ENCODE measurements at regions not wholly inside any gene's neighbourhood (a gene's known extent, or its start where the extent isn't known, plus 50 kb on each side); places are given as distances from the start of the nearest gene placed in this dataset.

DNA sequence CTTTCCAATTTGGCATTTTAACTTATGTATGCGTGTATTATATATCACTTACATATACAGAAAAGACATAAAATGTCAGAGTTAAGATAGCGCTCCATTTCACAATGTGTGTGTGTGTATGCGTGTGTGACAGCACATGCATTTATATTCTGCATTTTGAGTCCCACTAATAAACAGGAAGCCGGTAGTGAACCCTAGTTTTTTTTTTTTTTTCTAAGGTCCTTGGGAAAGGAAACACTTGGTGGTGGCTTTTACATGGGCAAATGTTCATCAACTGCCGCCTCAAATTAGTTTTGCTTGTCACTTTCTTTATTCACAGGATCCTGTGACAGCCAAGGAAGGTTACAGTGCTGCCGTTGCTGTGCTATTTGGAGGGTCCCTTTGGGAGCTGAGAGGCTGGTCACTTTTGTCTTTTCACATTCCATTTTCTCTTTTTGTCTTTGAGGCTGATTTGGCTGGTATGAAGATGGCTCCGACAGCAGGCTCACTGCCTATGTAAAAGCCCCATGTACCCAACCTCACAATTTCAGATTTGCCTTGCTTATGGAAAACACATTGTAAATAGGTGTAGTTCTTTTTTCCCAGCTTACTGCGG is 298.9 kb downstream of the CSNK1G3 start:
- no peak for TF ChIP-seq JUND (IDR thresholded peaks at IDR 0.05; ENCODE audit: low read depth)
- in situ Hi-C loops (cut with HindIII; ENCODE audit: low pct_unique_long_range_greater_than_20kb, low sequenced_read_pairs) = no loop called here
- no peak for DNase-seq (ENCODE audit: low read depth in 1 of 2, low spot score in 1 of 2)

DNA sequence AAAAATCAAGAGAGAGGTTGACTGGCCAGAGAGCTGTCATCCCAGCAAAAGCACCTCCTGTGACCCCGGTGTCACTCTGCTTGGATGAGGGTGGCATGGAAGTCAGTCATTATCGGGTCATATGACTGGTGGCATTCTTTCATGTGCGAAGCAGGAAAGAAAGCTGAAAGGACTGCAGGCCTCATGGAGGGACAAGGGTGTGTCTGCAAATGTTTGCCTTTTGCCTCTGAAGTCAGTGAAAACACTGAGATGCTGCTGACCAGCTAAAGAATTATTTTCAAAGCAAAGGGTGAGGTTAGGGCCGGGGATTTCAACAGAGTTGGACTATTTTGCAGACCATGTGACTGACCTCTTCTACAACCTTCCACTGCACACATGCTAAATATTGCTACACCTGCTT is 298.3 kb downstream of the CSNK1G3 start:
- in situ Hi-C loops (cut with HindIII; ENCODE audit: low pct_unique_long_range_greater_than_20kb, low sequenced_read_pairs) = no loop called here
- no peak for TF ChIP-seq JUND (IDR thresholded peaks at IDR 0.05; ENCODE audit: low read depth)
- DNase-seq (ENCODE audit: low read depth in 1 of 2, low spot score in 1 of 2) = no peak

DNA sequence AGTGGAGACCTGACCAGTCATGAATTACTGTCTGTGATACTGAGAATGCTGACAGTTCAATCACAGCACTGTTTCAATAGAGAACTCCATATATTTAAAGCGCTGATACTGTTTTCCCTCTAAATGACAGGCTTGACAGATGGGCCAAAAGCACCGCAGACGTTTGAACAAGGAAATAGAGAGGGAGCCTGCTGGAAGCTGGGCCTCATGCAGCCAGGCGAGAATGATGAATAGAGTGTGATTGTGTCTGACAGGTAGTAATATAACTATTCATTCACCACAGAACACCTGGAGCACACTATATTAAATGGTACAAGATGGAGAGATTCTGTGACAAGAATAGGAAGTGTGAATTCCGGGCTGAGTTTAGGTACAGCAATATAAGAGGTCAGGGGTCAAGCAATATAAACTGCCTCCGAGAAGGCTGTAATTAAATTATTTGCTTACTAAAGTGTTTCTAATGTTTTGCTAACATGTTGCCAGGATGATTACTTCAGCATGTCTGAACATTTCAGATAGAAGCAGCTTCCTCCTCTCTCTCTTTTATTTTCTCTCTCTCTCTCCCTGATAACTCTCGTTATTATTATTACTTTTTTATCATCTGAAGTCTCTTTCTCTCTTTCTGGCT is 297.7 kb downstream of the CSNK1G3 start:
- no peak for DNase-seq (ENCODE audit: low read depth in 1 of 2, low spot score in 1 of 2)
- TF ChIP-seq JUND (IDR thresholded peaks at IDR 0.05; ENCODE audit: low read depth) = no peak
- in situ Hi-C loops (cut with HindIII; ENCODE audit: low pct_unique_long_range_greater_than_20kb, low sequenced_read_pairs) = no loop called here

- in situ Hi-C loops (cut with HindIII; ENCODE audit: low pct_unique_long_range_greater_than_20kb, low sequenced_read_pairs) = no loop called here
- DNase-seq (ENCODE audit: low read depth in 1 of 2, low spot score in 1 of 2) = no peak
- TF ChIP-seq JUND (IDR thresholded peaks at IDR 0.05; ENCODE audit: low read depth) = no peak
Measured at GRCh38 chr5:123808461-123809380, 296.7 kb downstream of the CSNK1G3 start.

DNA sequence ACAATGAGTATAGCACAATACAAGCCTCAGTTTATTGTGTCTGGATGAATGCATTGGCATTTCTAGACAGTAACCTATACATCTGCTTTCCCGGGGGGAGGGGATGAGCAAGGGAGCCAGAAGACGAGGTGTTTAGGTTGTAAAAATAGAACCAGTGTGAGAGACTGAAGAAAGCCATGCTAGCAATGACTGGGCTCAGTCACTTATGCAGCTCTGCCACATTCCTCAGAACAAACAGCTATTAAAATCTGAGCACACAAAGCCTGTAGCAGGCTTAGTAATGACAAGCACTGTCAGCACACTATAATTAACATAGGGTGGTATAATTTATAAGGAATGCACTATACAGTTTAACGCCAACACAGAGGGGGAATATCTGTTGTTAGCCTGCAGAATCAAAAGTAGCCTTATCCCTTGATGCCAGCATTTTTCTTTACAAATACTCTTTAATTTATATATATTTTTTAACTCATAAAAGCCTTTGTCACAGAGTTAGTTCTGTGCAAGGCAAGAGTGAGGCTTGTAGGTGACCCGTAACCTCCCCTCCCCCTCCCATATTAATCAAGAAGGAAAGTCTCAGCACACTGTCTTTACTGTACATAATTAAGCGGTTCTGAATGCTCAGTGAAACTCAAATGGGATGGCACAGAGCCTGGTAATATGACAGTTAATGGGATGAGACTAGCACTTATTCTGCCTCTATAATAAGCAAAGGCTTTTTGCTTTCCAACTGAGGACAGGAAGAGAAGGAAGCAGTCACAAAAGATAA is 295.4 kb downstream of the CSNK1G3 start:
- TF ChIP-seq JUND (IDR thresholded peaks at IDR 0.05; ENCODE audit: low read depth) = peak; percentile 32; the same call in 1 of the 2 replicates
- peak; percentile 37 to 85 for DNase-seq (ENCODE audit: low read depth in 1 of 2, low spot score in 1 of 2)
- in situ Hi-C loops (cut with HindIII; ENCODE audit: low pct_unique_long_range_greater_than_20kb, low sequenced_read_pairs) = no loop called here

- in situ Hi-C loops (cut with HindIII; ENCODE audit: low pct_unique_long_range_greater_than_20kb, low sequenced_read_pairs) = no loop called here
- no peak for TF ChIP-seq JUND (IDR thresholded peaks at IDR 0.05; ENCODE audit: low read depth)
- no peak for DNase-seq (ENCODE audit: low read depth in 1 of 2, low spot score in 1 of 2)
Measured at GRCh38 chr5:123806644-123807043, 294.7 kb downstream of the CSNK1G3 start.

DNA sequence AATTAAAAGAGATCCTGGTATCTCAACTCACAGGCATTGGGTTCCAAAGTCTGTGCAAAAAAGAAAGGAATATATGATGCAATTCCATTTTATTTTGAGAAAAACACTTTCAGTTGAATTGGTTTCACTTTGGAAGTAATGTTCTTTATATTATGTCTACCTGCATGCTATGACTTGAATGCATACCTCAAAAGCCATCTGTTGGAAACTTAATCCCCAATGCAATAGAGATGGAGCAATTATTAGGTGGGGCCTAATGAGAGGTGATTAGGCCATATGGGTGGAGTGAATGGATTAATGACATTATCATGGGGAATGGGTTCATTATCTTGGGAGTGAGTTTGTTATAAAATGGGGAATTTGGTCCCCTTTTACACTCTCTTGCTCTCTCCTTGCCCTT is 293.3 kb downstream of the CSNK1G3 start:
- no peak for DNase-seq (ENCODE audit: low read depth in 1 of 2, low spot score in 1 of 2)
- TF ChIP-seq JUND (IDR thresholded peaks at IDR 0.05; ENCODE audit: low read depth) = no peak
- in situ Hi-C loops (cut with HindIII; ENCODE audit: low pct_unique_long_range_greater_than_20kb, low sequenced_read_pairs) = no loop called here

GRCh38 chr5:123803359-123803758 is 291.4 kb downstream of the CSNK1G3 start:
- in situ Hi-C loops (cut with HindIII; ENCODE audit: low pct_unique_long_range_greater_than_20kb, low sequenced_read_pairs) = no loop called here
- TF ChIP-seq JUND (IDR thresholded peaks at IDR 0.05; ENCODE audit: low read depth) = no peak

DNA sequence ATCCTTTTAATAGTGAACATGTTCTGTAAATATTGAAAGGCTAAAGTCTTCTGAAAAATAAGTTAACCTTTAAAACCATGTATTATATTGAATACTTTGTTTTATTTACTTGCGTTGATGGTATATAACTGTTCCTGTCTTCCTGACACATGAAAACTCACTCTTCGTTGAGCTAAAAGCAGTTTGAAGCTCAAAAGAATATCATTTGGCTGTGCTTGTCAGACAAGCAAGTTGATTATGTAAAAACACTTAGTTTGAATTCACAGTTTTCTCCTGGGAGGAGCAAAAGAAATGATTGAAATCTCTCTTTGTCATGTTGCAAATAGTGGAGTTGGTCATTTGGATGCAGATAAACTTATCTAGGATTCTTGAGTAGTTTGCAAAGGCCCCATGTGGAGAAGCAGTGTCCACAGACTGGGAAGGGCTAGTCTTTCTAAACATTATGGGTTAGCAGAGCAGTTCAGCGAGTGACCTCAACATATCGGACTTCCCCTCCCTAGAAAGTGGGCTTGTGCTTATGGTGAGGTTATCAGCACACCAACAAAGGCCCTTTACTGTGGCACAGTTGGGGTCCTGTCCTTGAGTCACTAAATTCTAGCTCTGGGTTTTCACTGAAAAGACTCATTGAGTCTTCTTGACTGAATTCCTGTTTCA is 290.4 kb downstream of the CSNK1G3 start:
- in situ Hi-C loops (cut with HindIII; ENCODE audit: low pct_unique_long_range_greater_than_20kb, low sequenced_read_pairs) = no loop called here
- no peak for TF ChIP-seq JUND (IDR thresholded peaks at IDR 0.05; ENCODE audit: low read depth)
- DNase-seq (ENCODE audit: low read depth in 1 of 2, low spot score in 1 of 2) = no peak

More at GRCh38 chr5:123803359-123803758, 291.4 kb downstream of the CSNK1G3 start:
- DNase-seq (ENCODE audit: low read depth in 1 of 2, low spot score in 1 of 2) = no peak

DNA sequence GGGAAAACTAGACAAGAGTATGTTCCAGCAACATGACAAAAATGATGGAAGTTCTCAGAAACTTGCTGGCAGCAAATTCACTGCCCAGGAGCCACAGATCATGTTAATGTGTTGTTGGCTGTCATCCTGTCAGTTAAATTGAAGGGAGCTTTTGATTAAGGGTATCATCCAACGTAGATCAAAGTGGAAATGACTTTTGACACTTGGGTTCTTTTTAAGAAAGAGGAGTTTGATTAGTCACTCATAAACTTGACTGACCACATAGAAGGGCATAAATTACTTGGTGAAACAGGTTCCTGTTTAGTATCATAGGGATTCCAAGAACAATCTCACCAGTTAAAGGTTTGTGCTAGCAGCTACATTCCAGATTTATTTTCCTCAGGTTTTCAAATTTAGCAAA is 288.7 kb downstream of the CSNK1G3 start:
- TF ChIP-seq JUND (IDR thresholded peaks at IDR 0.05; ENCODE audit: low read depth) = no peak
- DNase-seq (ENCODE audit: low read depth in 1 of 2, low spot score in 1 of 2) = no peak
- in situ Hi-C loops (cut with HindIII; ENCODE audit: low pct_unique_long_range_greater_than_20kb, low sequenced_read_pairs) = no loop called here

GRCh38 chr5:123795688-123796087 is 283.7 kb downstream of the CSNK1G3 start:
- in situ Hi-C loops (cut with HindIII; ENCODE audit: low pct_unique_long_range_greater_than_20kb, low sequenced_read_pairs) = no loop called here
- no peak for TF ChIP-seq JUND (IDR thresholded peaks at IDR 0.05; ENCODE audit: low read depth)
- DNase-seq (ENCODE audit: low read depth in 1 of 2, low spot score in 1 of 2) = no peak

- no peak for DNase-seq (ENCODE audit: low read depth in 1 of 2, low spot score in 1 of 2)
- in situ Hi-C loops (cut with HindIII; ENCODE audit: low pct_unique_long_range_greater_than_20kb, low sequenced_read_pairs) = no loop called here
- no peak for TF ChIP-seq JUND (IDR thresholded peaks at IDR 0.05; ENCODE audit: low read depth)
Measured at GRCh38 chr5:123790226-123790625, 278.2 kb downstream of the CSNK1G3 start.

All from T47D (cell line).